A204.1 (cell line): ENCODE measurements at regions not wholly inside any gene's neighbourhood (a gene's known extent, or its start where the extent isn't known, plus 50 kb on each side); places are given as distances from the start of the nearest gene placed in this dataset.

ENCODE experiments used
- FAIRE-seq: peaks from 2 replicates; lab custom pipeline; 2012; peaks lifted over from hg19 to GRCh38; lab: Jason Lieb, UNC

- no peak for FAIRE-seq
Observed at GRCh38 chr18:46411867-46412690, 244.9 kb downstream of the LOXHD1 start.

- no peak for FAIRE-seq
Observed at GRCh38 chr18:46412916-46413315, 244.1 kb downstream of the LOXHD1 start.

- no peak for FAIRE-seq
Observed at GRCh38 chr18:46413684-46414083, 243.3 kb downstream of the LOXHD1 start.

- FAIRE-seq: no peak
Observed at GRCh38 chr18:46414863-46415262, 242.2 kb downstream of the LOXHD1 start.

- FAIRE-seq: no peak
Observed at GRCh38 chr18:46415532-46416252, 241.3 kb downstream of the LOXHD1 start.

- no peak for FAIRE-seq
Observed at GRCh38 chr18:46416706-46417638, 240.0 kb downstream of the LOXHD1 start.

- no peak for FAIRE-seq
Observed at GRCh38 chr18:46418663-46419260, 238.3 kb downstream of the LOXHD1 start.

- no peak for FAIRE-seq
Observed at GRCh38 chr18:46419391-46420141, 237.5 kb downstream of the LOXHD1 start.

GRCh38 chr18:46421973-46422551 is 235.0 kb downstream of the LOXHD1 start:
- FAIRE-seq: no peak

- FAIRE-seq: no peak
Observed at GRCh38 chr18:46422552-46423055, 234.4 kb downstream of the LOXHD1 start.

- no peak for FAIRE-seq
Observed at GRCh38 chr18:46423226-46423805, 233.7 kb downstream of the LOXHD1 start.

- no peak for FAIRE-seq
Observed at GRCh38 chr18:46424898-46425297, 232.1 kb downstream of the LOXHD1 start.

- no peak for FAIRE-seq
Observed at GRCh38 chr18:46425511-46425910, 231.5 kb downstream of the LOXHD1 start.

GRCh38 chr18:46426021-46426678 is 230.9 kb downstream of the LOXHD1 start:
- no peak for FAIRE-seq

- no peak for FAIRE-seq
Observed at GRCh38 chr18:46426679-46427047, 230.4 kb downstream of the LOXHD1 start.
